ENCODE measurements at regions not wholly inside any gene's neighbourhood (a gene's known extent, or its start where the extent isn't known, plus 50 kb on each side); places are given as distances from the start of the nearest gene placed in this dataset.
"Not testable (repeated sequence)": the region's sequence is repeated elsewhere in the genome, so short reads cannot be mapped to it uniquely, and the experiment has no call there.

- not testable (repeated sequence) for DNase-seq (ENCODE audit: low spot score)
These were observed 272.9 kb upstream of the GRAMD2B start for GRCh38 chr5:126150319-126150718.

GRCh38 chr5:126155298-126155697 lies 267.9 kb upstream of the GRAMD2B start:
- DNase-seq (ENCODE audit: low spot score) = not testable (repeated sequence)

- no peak for DNase-seq (ENCODE audit: low spot score)
These were observed 256.8 kb upstream of the GRAMD2B start for GRCh38 chr5:126166368-126166767.

GRCh38 chr5:126168785-126169184 lies 254.4 kb upstream of the GRAMD2B start:
- peak; percentile 11 for DNase-seq (ENCODE audit: low spot score)

- no peak for DNase-seq (ENCODE audit: low spot score)
These were observed 251.3 kb upstream of the GRAMD2B start for GRCh38 chr5:126171916-126172315.

- DNase-seq (ENCODE audit: low spot score) = no peak
These were observed 250.4 kb upstream of the GRAMD2B start for GRCh38 chr5:126172812-126173211.

- DNase-seq (ENCODE audit: low spot score) = no peak
These were observed 244.7 kb upstream of the GRAMD2B start for GRCh38 chr5:126178521-126178920.

- DNase-seq (ENCODE audit: low spot score) = no peak
These were observed 240.1 kb upstream of the GRAMD2B start for GRCh38 chr5:126182971-126183695.

- DNase-seq (ENCODE audit: low spot score) = no peak
These were observed 238.7 kb upstream of the GRAMD2B start for GRCh38 chr5:126184474-126184873.

GRCh38 chr5:126186210-126186609 lies 237.0 kb upstream of the GRAMD2B start:
- DNase-seq (ENCODE audit: low spot score) = no peak

GRCh38 chr5:126188804-126189203 lies 234.4 kb upstream of the GRAMD2B start:
- no peak for DNase-seq (ENCODE audit: low spot score)

- DNase-seq (ENCODE audit: low spot score) = no peak
These were observed 234.0 kb upstream of the GRAMD2B start for GRCh38 chr5:126189231-126189630.

- no peak for DNase-seq (ENCODE audit: low spot score)
These were observed 233.3 kb upstream of the GRAMD2B start for GRCh38 chr5:126189862-126190261.

- no peak for DNase-seq (ENCODE audit: low spot score)
These were observed 231.0 kb upstream of the GRAMD2B start for GRCh38 chr5:126192226-126192625.

- no peak for DNase-seq (ENCODE audit: low spot score)
These were observed 227.7 kb upstream of the GRAMD2B start for GRCh38 chr5:126195410-126196100.

GRCh38 chr5:126198531-126198930 lies 224.7 kb upstream of the GRAMD2B start:
- no peak for DNase-seq (ENCODE audit: low spot score)

GRCh38 chr5:126199467-126199866 lies 223.7 kb upstream of the GRAMD2B start:
- no peak for DNase-seq (ENCODE audit: low spot score)

GRCh38 chr5:126208691-126209090 lies 214.5 kb upstream of the GRAMD2B start:
- no peak for DNase-seq (ENCODE audit: low spot score)

GRCh38 chr5:126210955-126211354 lies 212.3 kb upstream of the GRAMD2B start:
- DNase-seq (ENCODE audit: low spot score) = no peak

- DNase-seq (ENCODE audit: low spot score) = no peak
These were observed 203.6 kb upstream of the GRAMD2B start for GRCh38 chr5:126219616-126220015.

- no peak for DNase-seq (ENCODE audit: low spot score)
These were observed 202.5 kb upstream of the GRAMD2B start for GRCh38 chr5:126220725-126221124.

- no peak for DNase-seq (ENCODE audit: low spot score)
These were observed 194.3 kb upstream of the GRAMD2B start for GRCh38 chr5:126228934-126229333.

- DNase-seq (ENCODE audit: low spot score) = no peak
These were observed 190.0 kb upstream of the GRAMD2B start for GRCh38 chr5:126233256-126233655.
